ENCODE measurements at regions not wholly inside any gene's neighbourhood (a gene's known extent, or its start where the extent isn't known, plus 50 kb on each side); places are given as distances from the start of the nearest gene placed in this dataset.

DNA sequence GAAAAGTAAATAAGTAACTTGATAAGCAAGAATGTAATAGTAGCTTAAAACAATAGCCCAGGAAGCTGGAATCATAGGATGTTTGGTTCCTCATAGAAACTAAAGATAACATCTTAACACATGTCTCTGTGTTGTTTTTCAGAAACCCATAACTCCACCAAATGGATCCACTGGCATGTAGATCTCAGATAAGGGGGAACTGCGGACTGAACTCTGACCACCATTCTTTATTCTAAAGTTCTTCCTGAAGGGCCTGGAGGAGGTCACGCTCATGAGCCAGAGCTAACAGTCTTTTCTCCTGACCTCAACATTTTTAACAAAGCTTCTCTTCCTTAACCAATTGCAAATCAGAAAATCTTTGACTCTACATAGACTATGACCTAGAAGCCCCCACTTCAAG is 101.9 kb downstream of the SOX14 start:
- no peak for DNase-seq
- H3K27me3 Mint-ChIP-seq (ENCODE audit: insufficient read depth, unreplicated experiment), result peaks cover 8% of the 10 kb centered on the region
- ChIA-PET POLR2A (interaction anchor here (0.6 kb wide), 1 partner anchor 259 kb away, joined by 3 read pairs; no protein-coding TSS in a partner anchor), CTCF (no interaction called here)
- no TSS peak for BruUV-seq (replicated peaks)
- H3K4me1 ChIP-seq, result peaks cover 7% of the 10 kb centered on the region; the same call in 1 of the 2 replicates
- TF ChIP-seq, protein P1, sequence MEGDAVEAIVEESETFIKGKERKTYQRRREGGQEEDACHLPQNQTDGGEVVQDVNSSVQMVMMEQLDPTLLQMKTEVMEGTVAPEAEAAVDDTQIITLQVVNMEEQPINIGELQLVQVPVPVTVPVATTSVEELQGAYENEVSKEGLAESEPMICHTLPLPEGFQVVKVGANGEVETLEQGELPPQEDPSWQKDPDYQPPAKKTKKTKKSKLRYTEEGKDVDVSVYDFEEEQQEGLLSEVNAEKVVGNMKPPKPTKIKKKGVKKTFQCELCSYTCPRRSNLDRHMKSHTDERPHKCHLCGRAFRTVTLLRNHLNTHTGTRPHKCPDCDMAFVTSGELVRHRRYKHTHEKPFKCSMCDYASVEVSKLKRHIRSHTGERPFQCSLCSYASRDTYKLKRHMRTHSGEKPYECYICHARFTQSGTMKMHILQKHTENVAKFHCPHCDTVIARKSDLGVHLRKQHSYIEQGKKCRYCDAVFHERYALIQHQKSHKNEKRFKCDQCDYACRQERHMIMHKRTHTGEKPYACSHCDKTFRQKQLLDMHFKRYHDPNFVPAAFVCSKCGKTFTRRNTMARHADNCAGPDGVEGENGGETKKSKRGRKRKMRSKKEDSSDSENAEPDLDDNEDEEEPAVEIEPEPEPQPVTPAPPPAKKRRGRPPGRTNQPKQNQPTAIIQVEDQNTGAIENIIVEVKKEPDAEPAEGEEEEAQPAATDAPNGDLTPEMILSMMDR (IDR thresholded peaks at IDR 0.05; ENCODE audit: insufficient read depth in 1 of 2, low read depth in 1 of 2, low read length in 1 of 2, severe bottlenecking in 1 of 2, unreplicated experiment in 1 of 2), result no peak
- intact Hi-C loops (cut with micrococcal nuclease; ENCODE audit: unreplicated experiment), result no loop called here
- no peak overlapping the region for H3K4me3 Mint-ChIP-seq (ENCODE audit: unreplicated experiment)
- peaks cover 15% of the 10 kb centered on the region for H3K9me3 Mint-ChIP-seq (ENCODE audit: unreplicated experiment)
- no peak overlapping the region for H3K27ac Mint-ChIP-seq (ENCODE audit: unreplicated experiment)
- H3K4me1 Mint-ChIP-seq (ENCODE audit: low read depth, unreplicated experiment), result peaks cover 6% of the 10 kb centered on the region
- H3K27me3 ChIP-seq (replicated peaks; ENCODE audit: control insufficient read depth, insufficient read depth, low read length), result no peaks in the 10 kb centered on the region
- no peaks in the 10 kb centered on the region for H3K9me3 ChIP-seq
- no peaks in the 10 kb centered on the region for H3K36me3 Mint-ChIP-seq (ENCODE audit: insufficient read depth, unreplicated experiment)
- H3K4me3 ChIP-seq (ENCODE audit: low read depth, low read length), result no peak overlapping the region
- no peaks in the 10 kb centered on the region for H3K36me3 ChIP-seq (ENCODE audit: control insufficient read depth, insufficient read depth, low read length)

DNA sequence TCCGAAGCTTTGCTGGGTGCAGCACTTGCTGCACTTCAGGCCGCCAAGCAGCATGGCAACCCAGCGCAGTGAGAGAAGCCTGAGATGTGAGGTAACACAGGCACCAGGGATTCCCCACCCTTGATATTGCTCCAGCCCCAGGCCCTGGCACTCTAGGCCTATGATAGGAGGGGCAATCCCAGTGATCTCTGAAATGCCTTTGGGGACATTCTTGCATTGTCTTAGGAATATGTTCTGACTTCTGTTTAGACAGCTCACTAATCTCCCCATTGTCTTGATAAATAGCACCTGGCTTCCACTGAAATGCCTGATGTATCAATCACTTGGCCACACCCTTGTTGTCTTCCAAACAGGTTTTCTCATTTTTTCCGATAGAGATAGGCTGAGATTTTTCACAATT is 102.8 kb downstream of the SOX14 start:
- Mint-ChIP-seq H3K27ac (ENCODE audit: unreplicated experiment) (no peak overlapping the region), H3K36me3 (ENCODE audit: insufficient read depth, unreplicated experiment) (no peaks in the 10 kb centered on the region)
- POLR2A ChIA-PET, result no interaction called here

DNA sequence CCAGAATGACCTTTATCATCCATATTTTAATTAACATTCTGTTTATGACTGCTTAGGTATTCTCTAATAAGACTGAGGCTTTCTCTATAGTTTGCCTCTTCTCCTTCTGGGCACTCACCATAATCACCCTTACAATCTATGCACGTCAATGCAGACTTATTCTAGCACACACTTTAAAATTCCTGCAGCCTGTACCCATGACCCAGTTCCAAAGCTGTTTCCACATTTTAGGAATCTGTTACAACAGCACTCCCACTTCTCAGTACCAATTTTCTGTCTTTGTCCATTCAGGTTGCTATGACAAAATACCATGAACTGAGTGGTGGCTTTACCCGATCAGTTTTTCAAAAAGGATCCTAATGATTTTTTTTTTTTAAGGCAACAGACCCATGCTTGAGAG is 103.5 kb downstream of the SOX14 start:
- no TSS peak for BruUV-seq (replicated peaks)

More for the DNA sequence above, 102.8 kb downstream of the SOX14 start:
- H3K4me3 ChIP-seq (ENCODE audit: low read depth, low read length), result no peak overlapping the region
- H3K27me3 Mint-ChIP-seq (ENCODE audit: insufficient read depth, unreplicated experiment), result peaks cover 7% of the 10 kb centered on the region
- intact Hi-C loops (cut with micrococcal nuclease; ENCODE audit: unreplicated experiment), result no loop called here
- no peaks in the 10 kb centered on the region for H3K36me3 ChIP-seq (ENCODE audit: control insufficient read depth, insufficient read depth, low read length)
- no peak for DNase-seq
- H3K4me3 Mint-ChIP-seq (ENCODE audit: unreplicated experiment), result no peak overlapping the region
- no peaks in the 10 kb centered on the region for H3K9me3 ChIP-seq
- peaks cover 6% of the 10 kb centered on the region for H3K4me1 Mint-ChIP-seq (ENCODE audit: low read depth, unreplicated experiment)
- CTCF ChIA-PET, result no interaction called here
- no TSS peak for BruUV-seq (replicated peaks)
- TF ChIP-seq, protein P1 (IDR thresholded peaks at IDR 0.05; ENCODE audit: insufficient read depth in 1 of 2, low read depth in 1 of 2, low read length in 1 of 2, severe bottlenecking in 1 of 2, unreplicated experiment in 1 of 2), result no peak
- peaks cover 7% of the 10 kb centered on the region; the same call in 1 of the 2 replicates for H3K4me1 ChIP-seq
- H3K27me3 ChIP-seq (replicated peaks; ENCODE audit: control insufficient read depth, insufficient read depth, low read length), result no peaks in the 10 kb centered on the region
- peaks cover 24% of the 10 kb centered on the region for H3K9me3 Mint-ChIP-seq (ENCODE audit: unreplicated experiment)

More for the DNA sequence above, 103.5 kb downstream of the SOX14 start:
- intact Hi-C loops (cut with micrococcal nuclease; ENCODE audit: unreplicated experiment), result no loop called here
- POLR2A ChIA-PET, result no interaction called here
- Histone ChIP-seq H3K4me1 (peaks cover 7% of the 10 kb centered on the region; the same call in 1 of the 2 replicates), H3K4me3 (ENCODE audit: low read depth, low read length) (no peak overlapping the region), H3K9me3 (no peaks in the 10 kb centered on the region), H3K36me3 (ENCODE audit: control insufficient read depth, insufficient read depth, low read length) (no peaks in the 10 kb centered on the region), H3K27me3 (replicated peaks; ENCODE audit: control insufficient read depth, insufficient read depth, low read length) (no peaks in the 10 kb centered on the region)
- Mint-ChIP-seq H3K4me3 (ENCODE audit: unreplicated experiment) (no peak overlapping the region), H3K4me1 (ENCODE audit: low read depth, unreplicated experiment) (peaks cover 6% of the 10 kb centered on the region), H3K36me3 (ENCODE audit: insufficient read depth, unreplicated experiment) (no peaks in the 10 kb centered on the region), H3K27ac (ENCODE audit: unreplicated experiment) (no peak overlapping the region), H3K27me3 (ENCODE audit: insufficient read depth, unreplicated experiment) (peaks cover 4% of the 10 kb centered on the region), H3K9me3 (ENCODE audit: unreplicated experiment) (peaks cover 27% of the 10 kb centered on the region)
- CTCF ChIA-PET, result no interaction called here
- TF ChIP-seq, protein P1 (IDR thresholded peaks at IDR 0.05; ENCODE audit: insufficient read depth in 1 of 2, low read depth in 1 of 2, low read length in 1 of 2, severe bottlenecking in 1 of 2, unreplicated experiment in 1 of 2), result no peak
- no peak for DNase-seq
